Fibroblast of skin of scalp (primary cell): ENCODE measurements at regions not wholly inside any gene's neighbourhood (a gene's known extent, or its start where the extent isn't known, plus 50 kb on each side); places are given as distances from the start of the nearest gene placed in this dataset.
"Not testable (repeated sequence)": the region's sequence is repeated elsewhere in the genome, so short reads cannot be mapped to it uniquely, and the experiment has no call there.

Experiments used
- DNase-seq: peaks from one replicate; pipeline ENCODE4 v3.0.0-alpha.2; 2013

GRCh38 chr16:17939122-17939536, 397.4 kb downstream of the NPIPA8 start:
- DNase-seq, result no peak

DNA sequence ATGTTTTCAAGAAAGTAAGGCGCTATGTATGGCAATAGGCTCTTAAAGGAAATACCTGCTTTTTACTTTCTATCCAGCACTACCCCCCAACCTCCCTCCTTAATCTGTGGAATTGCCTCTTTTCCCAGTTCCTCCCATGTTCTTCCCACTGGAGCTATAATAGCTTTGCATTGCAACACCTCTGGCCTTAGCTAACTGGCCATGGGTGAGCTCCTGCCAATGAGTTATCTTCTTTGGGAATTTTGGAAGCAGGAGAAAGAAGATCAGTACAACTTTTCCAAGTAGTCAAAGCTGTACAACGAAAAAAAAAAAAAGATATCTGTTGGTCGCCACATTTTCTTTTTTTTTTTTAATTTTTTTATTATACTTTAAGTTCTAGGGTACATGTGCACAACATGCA, 398.0 kb downstream of the NPIPA8 start:
- DNase-seq, result no peak

DNA sequence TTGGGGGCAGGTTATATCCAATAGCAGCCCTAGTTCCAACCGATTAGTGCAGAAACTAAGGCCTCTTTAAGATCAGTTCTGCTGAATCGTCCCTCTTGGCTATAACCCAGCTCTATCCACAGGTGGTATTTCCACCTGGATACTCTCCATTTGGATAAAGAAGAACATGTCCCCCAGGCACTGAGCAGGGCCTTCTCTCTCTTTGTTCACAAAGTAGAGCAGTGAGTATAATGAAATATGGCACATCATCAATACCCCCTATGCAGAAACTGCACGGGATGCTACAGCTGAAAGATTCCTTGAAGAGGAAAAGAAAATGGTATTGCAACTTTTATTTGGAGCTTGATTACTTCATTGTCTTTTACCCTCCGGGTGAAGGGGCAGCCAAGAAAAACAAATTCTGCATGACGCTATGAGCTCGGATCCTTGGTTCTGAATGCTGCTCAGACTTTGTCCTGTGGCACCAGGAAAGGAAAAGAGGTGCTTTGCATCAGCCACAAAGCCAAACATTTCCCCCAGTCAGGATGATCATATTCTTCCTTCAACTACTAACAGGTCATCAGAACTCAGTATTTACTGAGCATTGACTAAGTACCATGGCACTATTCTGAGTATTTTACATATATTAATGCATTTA, 399.7 kb downstream of the NPIPA8 start:
- no peak for DNase-seq

DNA sequence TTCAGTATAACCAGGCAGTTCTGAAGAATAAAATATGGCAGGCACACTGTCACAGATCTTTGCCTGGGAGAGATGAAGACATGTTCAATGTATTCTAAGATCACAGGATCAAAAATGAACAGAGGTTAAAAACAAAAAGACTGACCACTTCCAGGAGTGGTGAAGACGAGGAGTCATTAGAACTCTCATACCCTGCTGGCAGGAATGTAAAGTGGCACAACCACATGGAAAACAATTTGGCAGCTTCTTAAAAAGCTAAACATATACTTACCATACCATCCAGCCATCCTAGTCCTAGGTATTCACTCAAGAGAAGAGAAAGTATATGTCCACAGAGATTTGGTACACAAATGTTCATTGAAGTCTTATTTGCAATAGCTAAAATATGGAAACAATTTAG, 406.3 kb downstream of the NPIPA8 start:
- no peak for DNase-seq

DNA sequence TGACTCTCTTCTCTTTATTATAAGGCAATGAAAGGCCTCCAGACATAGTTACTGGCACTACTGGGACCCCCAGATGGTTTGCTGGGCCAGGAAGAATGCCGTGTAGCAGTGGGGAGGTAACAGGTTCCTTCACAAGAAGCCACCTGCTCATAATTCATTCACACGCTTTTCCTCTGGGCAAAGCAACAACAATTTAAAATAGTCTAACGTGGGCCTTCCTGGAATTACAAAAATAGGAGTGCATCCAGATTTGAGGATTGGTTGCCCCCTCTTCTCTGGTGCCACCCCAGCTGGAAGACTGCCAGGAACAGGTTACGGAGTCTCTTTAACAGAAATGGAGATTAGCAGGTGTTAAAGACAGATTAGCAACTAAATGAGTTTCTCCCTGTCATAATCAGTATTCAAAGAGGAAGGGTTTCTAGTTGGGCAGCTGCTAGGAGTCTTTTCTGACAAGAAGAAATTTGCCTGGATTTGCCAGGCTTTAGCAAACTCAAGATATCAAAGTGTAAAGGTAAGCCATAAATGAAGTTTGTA, 409.6 kb downstream of the NPIPA8 start:
- DNase-seq, result no peak

- DNase-seq, result no peak
Observed at GRCh38 chr16:17926461-17926860, 410.1 kb downstream of the NPIPA8 start.

DNA sequence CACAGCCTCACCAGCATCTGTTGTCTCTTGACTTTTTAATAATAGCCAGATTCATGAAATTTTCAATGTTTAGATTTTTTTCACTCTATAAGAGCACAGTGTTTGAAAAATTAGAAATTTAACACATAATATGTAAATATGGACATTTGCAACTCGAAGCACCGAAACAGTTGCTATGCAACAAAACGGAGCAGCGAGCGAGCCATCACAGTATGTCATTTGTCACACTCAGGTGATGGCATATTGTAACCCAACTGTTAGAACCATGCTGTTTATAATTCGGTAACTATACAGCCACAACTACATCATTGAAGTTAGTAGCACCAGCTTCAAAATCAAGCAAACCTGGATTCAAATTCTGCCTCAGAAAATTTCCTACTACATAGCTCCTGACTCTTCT, 410.8 kb downstream of the NPIPA8 start:
- DNase-seq, result no peak

DNA sequence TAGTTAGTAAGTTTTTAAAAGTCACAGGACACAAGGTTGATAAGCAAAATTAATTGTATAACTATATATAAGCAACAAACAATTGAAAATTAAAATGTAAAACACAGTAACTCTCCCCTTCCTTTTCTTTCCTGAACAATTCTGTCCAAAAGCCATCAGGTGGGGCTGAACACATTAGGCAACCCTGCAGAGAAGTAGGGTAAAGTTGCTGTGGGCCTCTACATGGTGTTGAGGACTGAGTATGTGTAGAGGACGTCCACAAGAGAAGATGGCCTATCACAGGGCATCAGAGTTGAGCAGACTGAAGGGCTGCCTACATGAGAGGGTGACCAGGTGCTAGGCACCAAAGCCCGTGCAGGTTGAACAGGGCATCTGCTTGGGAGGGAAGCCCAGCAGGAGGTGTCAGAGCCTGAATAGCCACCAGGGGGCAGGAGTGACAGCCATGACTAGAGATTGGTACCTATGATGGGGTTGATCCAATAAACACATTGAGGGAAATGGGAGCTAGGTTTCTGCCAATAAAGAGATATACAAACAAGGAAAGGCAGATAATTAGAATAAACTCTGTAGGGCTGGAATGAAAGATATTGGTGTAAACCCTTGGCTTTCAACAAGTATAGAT, 415.1 kb downstream of the NPIPA8 start:
- DNase-seq, result peak; percentile 4

GRCh38 chr16:17917316-17918019, 419.1 kb downstream of the NPIPA8 start:
- no peak for DNase-seq

DNA sequence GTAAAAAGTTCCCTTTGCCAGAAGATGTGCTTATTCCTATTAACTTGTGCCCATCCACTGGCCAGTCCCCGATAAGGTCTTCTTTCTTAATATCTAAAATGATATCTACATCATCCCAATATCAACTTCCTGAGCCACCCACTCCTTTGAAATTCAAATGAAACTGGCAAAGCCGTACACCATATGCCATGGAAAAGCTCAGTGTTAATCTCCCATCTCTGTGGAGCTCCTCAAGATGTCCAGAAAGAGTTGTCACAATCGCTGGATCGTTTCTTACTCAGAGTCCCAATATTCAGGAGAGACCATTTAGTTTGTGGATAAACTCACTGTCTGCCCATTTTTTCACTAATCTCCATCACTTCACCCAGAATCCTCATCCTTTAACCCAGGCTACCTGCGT, 420.7 kb downstream of the NPIPA8 start:
- DNase-seq, result no peak

GRCh38 chr16:17914168-17914567, 422.4 kb downstream of the NPIPA8 start:
- no peak for DNase-seq

- not testable (repeated sequence) for DNase-seq
Observed at GRCh38 chr16:17911578-17911977, 425.0 kb downstream of the NPIPA8 start.

GRCh38 chr16:17906626-17907025, 429.9 kb downstream of the NPIPA8 start:
- not testable (repeated sequence) for DNase-seq

- DNase-seq, result no peak
Observed at GRCh38 chr16:17901309-17901708, 430.5 kb upstream of the XYLT1 start.

DNA sequence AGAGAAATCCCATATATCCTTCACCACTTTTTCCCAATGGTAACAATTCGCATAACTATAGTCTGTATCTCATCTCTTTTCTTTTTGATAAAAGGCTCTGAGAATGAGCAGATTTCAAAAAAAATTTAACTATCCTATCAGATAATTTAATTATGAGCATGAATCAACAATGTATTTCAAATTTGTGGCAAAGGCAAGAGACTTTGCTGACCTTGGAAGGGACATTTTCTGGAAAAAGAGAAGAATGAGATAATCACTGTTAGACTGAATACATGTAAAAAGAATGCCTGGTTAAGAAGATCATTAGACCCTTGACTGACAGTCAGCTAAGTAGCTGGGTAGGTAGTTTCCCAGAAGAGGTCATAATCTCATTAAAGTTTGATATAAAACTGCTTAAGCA, 428.4 kb upstream of the XYLT1 start:
- DNase-seq, result no peak

DNA sequence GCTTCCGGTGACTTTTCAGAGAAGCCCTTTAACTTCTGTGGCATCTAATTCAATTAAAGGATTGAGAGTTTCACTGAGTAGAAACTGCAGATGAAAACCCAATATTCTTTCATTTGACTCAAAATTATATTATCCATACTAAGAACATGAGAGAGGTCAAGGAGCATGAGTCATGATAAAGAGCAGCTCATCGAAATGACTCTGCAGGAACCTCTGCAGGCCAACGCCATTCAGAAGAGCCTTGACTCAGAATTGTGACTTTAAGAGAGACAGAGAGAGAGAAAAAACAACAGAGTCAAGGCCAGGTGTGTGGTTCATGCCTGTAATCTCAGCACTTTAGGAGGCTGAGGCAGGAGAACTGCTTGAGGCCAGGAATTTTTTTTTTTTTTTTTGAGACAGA, 417.2 kb upstream of the XYLT1 start:
- no peak for DNase-seq

DNA sequence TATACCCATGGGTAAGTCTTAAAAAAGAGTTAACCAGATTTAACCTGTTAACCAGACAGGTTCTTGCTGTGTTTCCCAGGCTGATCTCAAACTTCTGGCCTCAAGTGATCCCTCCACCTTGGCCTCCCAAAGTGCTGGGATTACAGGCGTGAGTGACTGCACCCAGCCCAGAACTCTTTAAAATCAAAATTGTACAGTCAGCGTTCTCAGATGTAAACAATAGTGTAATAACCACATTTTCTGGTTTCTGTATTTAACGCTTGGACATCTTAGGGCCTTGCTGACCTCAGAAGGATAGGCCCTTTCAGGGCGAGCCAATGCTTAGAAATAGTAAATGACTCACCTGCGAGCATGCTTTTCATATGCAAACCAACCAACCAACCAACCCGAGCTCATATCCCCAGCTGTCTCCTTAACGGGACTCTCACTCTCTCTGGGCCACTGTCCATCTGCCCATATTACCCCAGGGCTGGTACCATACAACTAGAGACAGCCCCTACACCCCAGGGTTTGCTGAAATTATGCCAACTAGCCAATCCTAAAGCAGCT, 415.0 kb upstream of the XYLT1 start:
- DNase-seq, result no peak

DNA sequence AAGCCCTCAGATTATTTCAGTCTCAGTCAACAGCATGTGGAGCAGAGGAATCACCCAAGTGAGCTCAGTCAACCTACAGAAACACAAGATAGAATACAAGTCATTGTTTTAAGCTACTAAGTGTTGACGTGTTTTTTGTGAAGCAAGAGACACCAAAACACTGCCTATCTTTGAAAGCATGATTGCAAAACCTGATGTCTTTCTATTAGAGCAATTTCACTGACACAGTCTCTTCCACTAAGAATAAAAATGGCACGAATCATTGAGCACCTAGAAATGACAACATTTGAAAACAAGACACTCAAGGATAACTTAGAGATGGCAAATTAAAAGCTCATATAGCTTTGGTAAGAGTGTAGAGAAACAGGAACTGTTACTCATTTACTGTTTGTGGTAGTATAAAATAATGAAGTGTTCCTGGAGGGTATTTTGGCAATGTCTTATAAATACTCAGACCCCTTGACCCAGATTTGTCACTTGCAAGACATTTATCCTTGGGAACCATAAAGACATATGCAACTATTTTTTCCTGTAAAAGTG, 407.1 kb upstream of the XYLT1 start:
- DNase-seq, result no peak

DNA sequence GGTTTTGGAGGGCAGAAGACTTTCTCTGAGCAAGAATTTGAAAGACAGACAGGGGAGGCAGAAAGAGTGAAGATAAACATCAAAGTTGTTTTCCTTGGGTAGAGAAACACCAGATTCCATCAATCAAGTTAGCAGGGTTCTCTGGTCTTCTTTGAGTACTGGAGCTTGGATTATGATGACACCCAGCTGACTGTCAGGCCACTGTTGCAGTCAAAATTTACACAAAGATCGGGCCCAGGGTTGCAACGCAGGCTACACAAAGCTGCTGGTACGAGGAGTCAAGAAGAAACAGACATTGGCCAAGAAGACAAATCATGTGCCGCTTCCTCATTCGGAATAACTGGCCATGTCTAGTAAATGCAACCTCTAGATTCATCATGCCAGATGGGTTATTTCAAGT, 396.2 kb upstream of the XYLT1 start:
- no peak for DNase-seq

DNA sequence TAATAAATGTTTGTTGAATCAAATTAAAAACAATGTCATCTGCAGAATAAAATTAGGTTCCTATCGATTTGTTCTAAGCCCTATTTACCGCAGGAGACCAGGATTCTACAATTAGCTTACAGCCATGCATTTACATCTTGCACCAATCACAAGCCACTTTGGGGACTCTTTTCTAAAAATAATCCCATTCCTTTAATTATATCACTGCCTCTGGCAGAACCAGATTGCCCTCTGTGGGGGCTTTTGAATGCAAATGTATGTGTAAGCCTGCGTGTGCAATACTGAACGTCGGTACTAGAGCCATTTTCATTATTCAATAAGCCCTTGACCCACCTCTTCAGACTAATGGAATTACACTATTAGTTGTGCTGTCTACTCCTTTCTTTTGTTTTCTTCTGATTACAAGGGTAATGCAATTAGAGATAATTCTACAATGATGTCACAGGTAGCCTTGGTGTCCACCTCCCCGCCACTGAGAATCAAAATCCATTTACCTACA, 391.3 kb upstream of the XYLT1 start:
- no peak for DNase-seq

GRCh38 chr16:17858061-17858460, 387.3 kb upstream of the XYLT1 start:
- DNase-seq, result no peak

GRCh38 chr16:17853958-17854357, 383.2 kb upstream of the XYLT1 start:
- no peak for DNase-seq
